ENCODE measurements at regions not wholly inside any gene's neighbourhood (a gene's known extent, or its start where the extent isn't known, plus 50 kb on each side); places are given as distances from the start of the nearest gene placed in this dataset.

DNA sequence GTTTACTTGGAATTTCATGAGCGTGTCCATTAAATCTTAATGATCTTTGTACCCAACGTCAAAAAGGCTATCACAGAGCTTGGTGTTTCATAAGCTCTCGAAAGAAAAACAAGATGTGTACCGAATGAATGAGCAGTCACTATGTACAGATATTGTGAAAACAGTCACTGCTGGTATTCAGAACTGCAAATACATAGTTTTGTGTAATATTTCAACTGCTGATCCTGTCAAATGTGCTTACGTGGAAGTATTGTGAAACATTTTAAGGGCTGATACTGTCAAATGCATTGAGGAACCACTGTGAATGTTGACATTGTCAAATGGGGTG lies 184.2 kb upstream of the KLHL29 start:
- Histone ChIP-seq H3K79me2 (ENCODE audit: low read length) (no peaks in the 10 kb centered on the region), H3K9me3 (ENCODE audit: insufficient read depth, low read length) (no peaks in the 10 kb centered on the region), H3K9ac (ENCODE audit: low read length) (no peak overlapping the region), H2AFZ (ENCODE audit: low read depth, low read length) (no peak overlapping the region), H3K4me1 (ENCODE audit: low read length) (no peaks in the 10 kb centered on the region), H3K4me3 (ENCODE audit: low read length) (no peak overlapping the region), H3K36me3 (replicated peaks; ENCODE audit: low read depth, low read length) (no peaks in the 10 kb centered on the region), H4K20me1 (ENCODE audit: insufficient read depth, low read length) (no peaks in the 10 kb centered on the region), H3K27ac (ENCODE audit: low read length) (no peak overlapping the region), H3K27me3 (ENCODE audit: low read depth, low read length) (no peaks in the 10 kb centered on the region), H3K4me2 (ENCODE audit: low read length) (no peak overlapping the region)
- TF ChIP-seq EZH2phosphoT487 (IDR thresholded peaks at IDR 0.05; ENCODE audit: low read depth) = no peak
- TF ChIP-seq, protein P1, sequence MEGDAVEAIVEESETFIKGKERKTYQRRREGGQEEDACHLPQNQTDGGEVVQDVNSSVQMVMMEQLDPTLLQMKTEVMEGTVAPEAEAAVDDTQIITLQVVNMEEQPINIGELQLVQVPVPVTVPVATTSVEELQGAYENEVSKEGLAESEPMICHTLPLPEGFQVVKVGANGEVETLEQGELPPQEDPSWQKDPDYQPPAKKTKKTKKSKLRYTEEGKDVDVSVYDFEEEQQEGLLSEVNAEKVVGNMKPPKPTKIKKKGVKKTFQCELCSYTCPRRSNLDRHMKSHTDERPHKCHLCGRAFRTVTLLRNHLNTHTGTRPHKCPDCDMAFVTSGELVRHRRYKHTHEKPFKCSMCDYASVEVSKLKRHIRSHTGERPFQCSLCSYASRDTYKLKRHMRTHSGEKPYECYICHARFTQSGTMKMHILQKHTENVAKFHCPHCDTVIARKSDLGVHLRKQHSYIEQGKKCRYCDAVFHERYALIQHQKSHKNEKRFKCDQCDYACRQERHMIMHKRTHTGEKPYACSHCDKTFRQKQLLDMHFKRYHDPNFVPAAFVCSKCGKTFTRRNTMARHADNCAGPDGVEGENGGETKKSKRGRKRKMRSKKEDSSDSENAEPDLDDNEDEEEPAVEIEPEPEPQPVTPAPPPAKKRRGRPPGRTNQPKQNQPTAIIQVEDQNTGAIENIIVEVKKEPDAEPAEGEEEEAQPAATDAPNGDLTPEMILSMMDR (IDR thresholded peaks at IDR 0.05; ENCODE audit: low read depth, low read length) = no peak

DNA sequence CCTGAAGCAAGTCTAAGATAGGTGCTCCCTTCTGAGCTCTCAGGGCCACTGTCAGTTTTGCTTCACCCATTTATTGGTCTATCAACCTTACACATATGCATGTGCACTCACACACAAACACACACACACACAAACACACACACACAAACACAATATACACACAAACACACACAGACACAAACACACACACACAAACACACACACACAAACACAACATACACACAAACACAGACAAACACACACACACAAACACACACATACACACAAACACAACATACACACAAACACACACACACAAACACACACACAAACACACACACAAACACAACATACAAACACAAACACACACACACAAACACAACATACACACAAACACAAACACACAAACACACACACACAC lies 181.6 kb upstream of the KLHL29 start:
- Histone ChIP-seq H3K36me3 (replicated peaks; ENCODE audit: low read depth, low read length) (no peaks in the 10 kb centered on the region), H3K9me3 (ENCODE audit: insufficient read depth, low read length) (no peaks in the 10 kb centered on the region), H3K9ac (ENCODE audit: low read length) (no peak overlapping the region), H3K27ac (ENCODE audit: low read length) (no peak overlapping the region), H3K4me1 (ENCODE audit: low read length) (no peaks in the 10 kb centered on the region), H3K79me2 (ENCODE audit: low read length) (no peaks in the 10 kb centered on the region), H3K27me3 (ENCODE audit: low read depth, low read length) (no peaks in the 10 kb centered on the region), H3K4me2 (ENCODE audit: low read length) (no peak overlapping the region), H4K20me1 (ENCODE audit: insufficient read depth, low read length) (no peaks in the 10 kb centered on the region), H2AFZ (ENCODE audit: low read depth, low read length) (no peak overlapping the region), H3K4me3 (ENCODE audit: low read length) (no peak overlapping the region)
- TF ChIP-seq EZH2phosphoT487 (IDR thresholded peaks at IDR 0.05; ENCODE audit: low read depth) = no peak
- TF ChIP-seq, protein P1 (IDR thresholded peaks at IDR 0.05; ENCODE audit: low read depth, low read length) = no peak

DNA sequence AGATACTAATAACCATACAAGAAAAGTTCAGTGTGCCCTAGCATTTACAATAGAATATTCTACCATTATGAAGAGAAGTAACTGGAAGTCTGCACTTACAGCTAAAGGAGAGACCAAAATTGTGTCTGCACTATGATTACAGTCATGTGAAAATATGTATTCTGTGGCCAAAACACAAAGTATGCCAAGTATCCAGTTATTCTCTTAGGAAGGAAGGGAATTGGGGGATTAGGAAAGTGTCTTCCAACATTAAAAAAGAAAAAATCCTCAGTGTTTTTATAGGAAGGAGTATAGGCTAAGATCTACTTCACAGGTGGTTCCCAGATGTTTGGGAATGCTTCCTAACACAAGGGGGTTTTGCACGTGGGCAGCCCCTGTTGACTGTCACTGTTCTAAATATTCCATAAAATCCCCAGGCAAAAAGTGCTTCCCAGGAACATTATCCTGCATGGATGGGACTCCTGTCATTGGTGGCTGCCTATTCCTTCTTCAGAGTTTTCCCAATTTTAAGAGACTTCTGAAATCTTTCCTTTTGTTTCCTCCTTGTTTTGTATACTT lies 180.2 kb upstream of the KLHL29 start:
- Histone ChIP-seq H3K4me2 (ENCODE audit: low read length) (no peak overlapping the region), H3K79me2 (ENCODE audit: low read length) (no peaks in the 10 kb centered on the region), H3K36me3 (replicated peaks; ENCODE audit: low read depth, low read length) (no peaks in the 10 kb centered on the region), H3K27me3 (ENCODE audit: low read depth, low read length) (0 out of 2 replicates have a peak, but pooled peaks cover 4% of the 10 kb centered on the region), H3K4me1 (ENCODE audit: low read length) (no peaks in the 10 kb centered on the region), H3K9ac (ENCODE audit: low read length) (no peak overlapping the region), H4K20me1 (ENCODE audit: insufficient read depth, low read length) (no peaks in the 10 kb centered on the region), H3K27ac (ENCODE audit: low read length) (no peak overlapping the region), H3K9me3 (ENCODE audit: insufficient read depth, low read length) (no peaks in the 10 kb centered on the region), H2AFZ (ENCODE audit: low read depth, low read length) (no peak overlapping the region), H3K4me3 (ENCODE audit: low read length) (no peak overlapping the region)
- no peak for TF ChIP-seq EZH2phosphoT487 (IDR thresholded peaks at IDR 0.05; ENCODE audit: low read depth)
- TF ChIP-seq, protein P1 (IDR thresholded peaks at IDR 0.05; ENCODE audit: low read depth, low read length) = no peak

DNA sequence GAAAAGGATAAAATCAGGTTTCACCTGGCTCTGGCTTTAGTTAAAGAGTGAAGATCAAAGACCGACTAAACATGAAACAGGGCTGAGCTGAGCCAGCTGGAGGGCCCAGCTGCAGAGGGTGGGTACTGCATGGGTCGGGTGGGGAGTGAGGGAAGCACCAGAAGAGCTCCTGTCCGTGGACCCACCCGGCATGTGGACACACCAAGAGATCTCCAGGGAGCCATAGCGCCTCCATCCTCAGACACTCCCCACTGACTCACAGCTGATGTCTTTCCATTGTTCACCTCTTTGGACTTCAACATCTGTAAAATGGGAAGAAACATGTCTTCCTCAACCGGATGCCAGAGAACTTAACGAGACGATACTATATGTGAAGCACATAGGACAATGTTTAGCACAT lies 178.3 kb upstream of the KLHL29 start:
- Histone ChIP-seq H3K4me1 (ENCODE audit: low read length) (no peaks in the 10 kb centered on the region), H3K4me2 (ENCODE audit: low read length) (no peak overlapping the region), H3K27me3 (ENCODE audit: low read depth, low read length) (0 out of 2 replicates have a peak, but pooled peaks cover 4% of the 10 kb centered on the region), H4K20me1 (ENCODE audit: insufficient read depth, low read length) (no peaks in the 10 kb centered on the region), H3K9me3 (ENCODE audit: insufficient read depth, low read length) (no peaks in the 10 kb centered on the region), H2AFZ (ENCODE audit: low read depth, low read length) (no peak overlapping the region), H3K27ac (ENCODE audit: low read length) (no peak overlapping the region), H3K9ac (ENCODE audit: low read length) (no peak overlapping the region), H3K79me2 (ENCODE audit: low read length) (no peaks in the 10 kb centered on the region), H3K4me3 (ENCODE audit: low read length) (no peak overlapping the region), H3K36me3 (replicated peaks; ENCODE audit: low read depth, low read length) (no peaks in the 10 kb centered on the region)
- TF ChIP-seq, protein P1 (IDR thresholded peaks at IDR 0.05; ENCODE audit: low read depth, low read length) = no peak
- no peak for TF ChIP-seq EZH2phosphoT487 (IDR thresholded peaks at IDR 0.05; ENCODE audit: low read depth)
